GM23338 (cell line): ENCODE measurements at regions not wholly inside any gene's neighbourhood (a gene's known extent, or its start where the extent isn't known, plus 50 kb on each side); places are given as distances from the start of the nearest gene placed in this dataset.

ENCODE experiments used
- CREB1 ChIP-seq: fragments of 250-450 bp; sonication (Bioruptor Pico); IDR thresholded peaks from 2 replicates; pipeline ENCODE4 v1.5.0; 2020; ENCODE audit warnings: low read depth, mild to moderate bottlenecking, moderate library complexity
- EZH2 ChIP-seq: fragments of 200-600 bp; sonication (generic); IDR thresholded peaks from one replicate; pipeline ENCODE4 v1.8.0; 2017; ENCODE audit warnings: antibody characterized with exemption, mild to moderate bottlenecking, low read depth; ENCODE audit not compliant: unreplicated experiment
- EZH2phosphoT487 ChIP-seq: fragments of 200-600 bp; sonication (generic); IDR thresholded peaks from one replicate; pipeline ENCODE4 v1.8.1; 2018; ENCODE audit warnings: antibody characterized with exemption; ENCODE audit not compliant: unreplicated experiment
- POLR2AphosphoS5 ChIP-seq: IDR thresholded peaks from 2 replicates; pipeline ENCODE4 v1.6.1; 2016; ENCODE audit warnings: antibody characterized with exemption, low read depth
- REST ChIP-seq: IDR thresholded peaks from one replicate; pipeline ENCODE4 v1.6.1; 2018; ENCODE audit warnings: antibody characterized with exemption; ENCODE audit not compliant: unreplicated experiment
- ZNF114 ChIP-seq: fragments of 250-450 bp; sonication (Bioruptor Pico); IDR thresholded peaks from 2 replicates; pipeline ENCODE4 v1.5.0; 2020; ENCODE audit warnings: mild to moderate bottlenecking, moderate library complexity
- TF ChIP-seq, protein P1 (sequence below), 2 experiments: fragments of 200-600 bp in 1 of 2; sonication (generic) in 1 of 2; conservative IDR thresholded peaks; 2 replicates each; pipeline versions ENCODE4 v1.5.1 to v1.6.1; 2016 to 2017; ENCODE audit warnings: antibody characterized with exemption in 2 of 2, low read depth in 2 of 2, mild to moderate bottlenecking in 2 of 2, moderate library complexity in 1 of 2
- TF ChIP-seq, protein P2 (sequence below): IDR thresholded peaks from 2 replicates; pipeline ENCODE4 v1.6.1; 2016; ENCODE audit warnings: antibody characterized with exemption

- TF ChIP-seq, protein P1, sequence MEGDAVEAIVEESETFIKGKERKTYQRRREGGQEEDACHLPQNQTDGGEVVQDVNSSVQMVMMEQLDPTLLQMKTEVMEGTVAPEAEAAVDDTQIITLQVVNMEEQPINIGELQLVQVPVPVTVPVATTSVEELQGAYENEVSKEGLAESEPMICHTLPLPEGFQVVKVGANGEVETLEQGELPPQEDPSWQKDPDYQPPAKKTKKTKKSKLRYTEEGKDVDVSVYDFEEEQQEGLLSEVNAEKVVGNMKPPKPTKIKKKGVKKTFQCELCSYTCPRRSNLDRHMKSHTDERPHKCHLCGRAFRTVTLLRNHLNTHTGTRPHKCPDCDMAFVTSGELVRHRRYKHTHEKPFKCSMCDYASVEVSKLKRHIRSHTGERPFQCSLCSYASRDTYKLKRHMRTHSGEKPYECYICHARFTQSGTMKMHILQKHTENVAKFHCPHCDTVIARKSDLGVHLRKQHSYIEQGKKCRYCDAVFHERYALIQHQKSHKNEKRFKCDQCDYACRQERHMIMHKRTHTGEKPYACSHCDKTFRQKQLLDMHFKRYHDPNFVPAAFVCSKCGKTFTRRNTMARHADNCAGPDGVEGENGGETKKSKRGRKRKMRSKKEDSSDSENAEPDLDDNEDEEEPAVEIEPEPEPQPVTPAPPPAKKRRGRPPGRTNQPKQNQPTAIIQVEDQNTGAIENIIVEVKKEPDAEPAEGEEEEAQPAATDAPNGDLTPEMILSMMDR (conservative IDR thresholded peaks at IDR 0.05; ENCODE audit: low read depth in 2 of 2): no peak
- TF ChIP-seq REST (no peak), EZH2 (no peak), POLR2AphosphoS5 (no peak), EZH2phosphoT487 (no peak), CREB1 (CRISPR knock-in tag) (no peak), ZNF114 (CRISPR knock-in tag) (no peak)
- TF ChIP-seq, protein P2, sequence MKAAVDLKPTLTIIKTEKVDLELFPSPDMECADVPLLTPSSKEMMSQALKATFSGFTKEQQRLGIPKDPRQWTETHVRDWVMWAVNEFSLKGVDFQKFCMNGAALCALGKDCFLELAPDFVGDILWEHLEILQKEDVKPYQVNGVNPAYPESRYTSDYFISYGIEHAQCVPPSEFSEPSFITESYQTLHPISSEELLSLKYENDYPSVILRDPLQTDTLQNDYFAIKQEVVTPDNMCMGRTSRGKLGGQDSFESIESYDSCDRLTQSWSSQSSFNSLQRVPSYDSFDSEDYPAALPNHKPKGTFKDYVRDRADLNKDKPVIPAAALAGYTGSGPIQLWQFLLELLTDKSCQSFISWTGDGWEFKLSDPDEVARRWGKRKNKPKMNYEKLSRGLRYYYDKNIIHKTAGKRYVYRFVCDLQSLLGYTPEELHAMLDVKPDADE: no peak
Observed at GRCh38 chr2:7881466-7881865, 800.4 kb upstream of the ID2 start.
